ENCODE measurements at regions not wholly inside any gene's neighbourhood (a gene's known extent, or its start where the extent isn't known, plus 50 kb on each side); places are given as distances from the start of the nearest gene placed in this dataset.

GRCh38 chr4:101718810-101719209 is 71.7 kb upstream of the BANK1 start:
- intact Hi-C loops (cut with DNase I, micrococcal nuclease): no loop called here
- POLR2A ChIA-PET: no interaction called here
- no peak overlapping the region for H3K4me3 Mint-ChIP-seq

GRCh38 chr4:101711590-101712260 is 78.8 kb upstream of the BANK1 start:
- H3K4me1 ChIP-seq (ENCODE audit: insufficient read depth, low read length): no peaks in the 10 kb centered on the region
- Mint-ChIP-seq H3K27ac (no peak overlapping the region), H3K27me3 (no peaks in the 10 kb centered on the region), H3K4me1 (ENCODE audit: low read depth) (no peaks in the 10 kb centered on the region), H3K36me3 (ENCODE audit: low read depth) (no peaks in the 10 kb centered on the region), H3K9me3 (peaks cover 8% of the 10 kb centered on the region), H3K4me3 (no peak overlapping the region)
- ChIA-PET CTCF (no interaction called here), POLR2A (no interaction called here)
- no peaks in the 10 kb centered on the region for H3K27me3 ChIP-seq (ENCODE audit: control insufficient read depth in 1 of 2, insufficient read depth in 2 of 2, low read length in 2 of 2)
- no peak for DNase-seq
- TF ChIP-seq CTCF (IDR thresholded peaks at IDR 0.05): no peak
- H3K9me3 ChIP-seq (ENCODE audit: control insufficient read depth in 1 of 2, insufficient read depth in 1 of 2, low read length in 2 of 2): peaks cover 4 to 5% of the 10 kb centered on the region in 2 experiments
- H3K27ac ChIP-seq (ENCODE audit: low read depth in 1 of 2, low read length in 2 of 2): no peak overlapping the region
- intact Hi-C loops (cut with DNase I, micrococcal nuclease): no loop called here
- H3K36me3 ChIP-seq (ENCODE audit: insufficient read depth, low read length): no peaks in the 10 kb centered on the region
- ATAC-seq (ENCODE audit: poor library complexity): no peak
- H3K4me3 ChIP-seq (ENCODE audit: low read length): no peak overlapping the region

More at GRCh38 chr4:101718810-101719209, 71.7 kb upstream of the BANK1 start:
- Mint-ChIP-seq H3K27me3 (no peaks in the 10 kb centered on the region), H3K9me3 (peaks cover 10% of the 10 kb centered on the region), H3K36me3 (ENCODE audit: low read depth) (no peaks in the 10 kb centered on the region), H3K4me1 (ENCODE audit: low read depth) (no peaks in the 10 kb centered on the region), H3K27ac (no peak overlapping the region)
- ATAC-seq (ENCODE audit: poor library complexity): no peak
- H3K27me3 ChIP-seq (ENCODE audit: control insufficient read depth in 1 of 2, insufficient read depth in 2 of 2, low read length in 2 of 2): no peaks in the 10 kb centered on the region
- peaks cover 5 to 7% of the 10 kb centered on the region in 2 experiments for H3K9me3 ChIP-seq (ENCODE audit: control insufficient read depth in 1 of 2, insufficient read depth in 1 of 2, low read length in 2 of 2)
- CTCF ChIA-PET: interaction anchor here (0.6 kb wide), 1 partner anchor 1374 kb away, joined by 3 read pairs; no protein-coding TSS in a partner anchor
- no peaks in the 10 kb centered on the region for H3K4me1 ChIP-seq (ENCODE audit: insufficient read depth, low read length)
- H3K27ac ChIP-seq (ENCODE audit: low read depth in 1 of 2, low read length in 2 of 2): no peak overlapping the region
- no peak for DNase-seq
- TF ChIP-seq CTCF (IDR thresholded peaks at IDR 0.05): no peak
- H3K36me3 ChIP-seq (ENCODE audit: insufficient read depth, low read length): no peaks in the 10 kb centered on the region
- H3K4me3 ChIP-seq (ENCODE audit: low read length): no peak overlapping the region

GRCh38 chr4:101710806-101711205 is 79.7 kb upstream of the BANK1 start:
- peaks cover 11% of the 10 kb centered on the region for H3K9me3 Mint-ChIP-seq
- no peak overlapping the region for H3K4me3 Mint-ChIP-seq

More at GRCh38 chr4:101710806-101711205, 79.7 kb upstream of the BANK1 start:
- Histone ChIP-seq H3K9me3 (ENCODE audit: control insufficient read depth in 1 of 2, insufficient read depth in 1 of 2, low read length in 2 of 2) (peaks cover 5 to 9% of the 10 kb centered on the region in 2 experiments), H3K27ac (ENCODE audit: low read depth in 1 of 2, low read length in 2 of 2) (no peak overlapping the region), H3K4me1 (ENCODE audit: insufficient read depth, low read length) (no peaks in the 10 kb centered on the region), H3K4me3 (ENCODE audit: low read length) (no peak overlapping the region), H3K27me3 (ENCODE audit: control insufficient read depth in 1 of 2, insufficient read depth in 2 of 2, low read length in 2 of 2) (no peaks in the 10 kb centered on the region), H3K36me3 (ENCODE audit: insufficient read depth, low read length) (no peaks in the 10 kb centered on the region)
- Mint-ChIP-seq H3K4me1 (ENCODE audit: low read depth) (no peaks in the 10 kb centered on the region), H3K27me3 (no peaks in the 10 kb centered on the region), H3K27ac (no peak overlapping the region), H3K36me3 (ENCODE audit: low read depth) (no peaks in the 10 kb centered on the region)
- no peak for DNase-seq
- CTCF ChIA-PET: no interaction called here
- intact Hi-C loops (cut with DNase I, micrococcal nuclease): no loop called here
- no peak for TF ChIP-seq CTCF (IDR thresholded peaks at IDR 0.05)
- POLR2A ChIA-PET: no interaction called here
- no peak for ATAC-seq (ENCODE audit: poor library complexity)

All from CD4-positive, alpha-beta T cell (primary cell).